K562 (cell line): ENCODE measurements at regions not wholly inside any gene's neighbourhood (a gene's known extent, or its start where the extent isn't known, plus 50 kb on each side); places are given as distances from the start of the nearest gene placed in this dataset.

Experiments used
- HDAC1 ChIP-seq, 2 experiments: fragments of 450-650 bp; IDR thresholded peaks; 2 replicates each; pipeline ENCODE4 v1.6.1; 2016 to 2017; ENCODE audit warnings: inconsistent platforms in 1 of 2, mild to moderate bottlenecking in 1 of 2, moderate library complexity in 1 of 2
- HLTF ChIP-seq: fragments of 450-650 bp; IDR thresholded peaks from 2 replicates; pipeline ENCODE4 v1.6.1; 2016
- KDM5B ChIP-seq: fragments of 200-600 bp; sonication (generic); IDR thresholded peaks from 2 replicates; pipeline ENCODE4 v1.6.1; 2012; ENCODE audit warnings: low read depth, mild to moderate bottlenecking, moderate library complexity, low read length, control low read depth, inconsistent platforms; ENCODE audit not compliant: insufficient replicate concordance
- NR1H2 ChIP-seq: sonication (generic); formaldehyde crosslinking; IDR thresholded peaks from 2 replicates; pipeline ENCODE4 v1.4.0; 2020; ENCODE audit warnings: mild to moderate bottlenecking, missing genetic modification reagents
- RBM22 ChIP-seq: fragments of 200-400 bp; formaldehyde crosslinking; IDR thresholded peaks from 2 replicates; pipeline ENCODE4 v1.6.1; 2018; ENCODE audit warnings: low read length, low read depth; ENCODE audit not compliant: poor library complexity, severe bottlenecking
- RNF2 ChIP-seq: sonication (generic); IDR thresholded peaks from 2 replicates; pipeline ENCODE4 v1.6.1; 2016
- TCF7L2 ChIP-seq: fragments of 150-350 bp; IDR thresholded peaks from 2 replicates; pipeline ENCODE4 v1.6.1; 2016; ENCODE audit warnings: low read depth, mild to moderate bottlenecking, low read length, moderate library complexity
- ZNF140 ChIP-seq: fragments of 250-450 bp; sonication (Bioruptor Pico); IDR thresholded peaks from 2 replicates; pipeline ENCODE4 v1.8.0; 2021; ENCODE audit warnings: moderate library complexity, mild to moderate bottlenecking, inconsistent platforms
- ZNF175 ChIP-seq: fragments of 200-800 bp; sonication (Bioruptor generic); IDR thresholded peaks from 2 replicates; pipeline ENCODE4 v1.6.1; 2016; ENCODE audit warnings: low read depth, mild to moderate bottlenecking, missing genetic modification characterization, missing compliant biosample characterization
- ZNF384 ChIP-seq: IDR thresholded peaks from 2 replicates; pipeline ENCODE4 v1.6.1; 2012; ENCODE audit warnings: low read depth, low read length, improper control_type of control experiment
- TF ChIP-seq, protein P1 (sequence below): sonication (generic); formaldehyde crosslinking; IDR thresholded peaks from 2 replicates; pipeline ENCODE4 v1.8.0; 2022; ENCODE audit warnings: mild to moderate bottlenecking, missing genetic modification reagents

DNA sequence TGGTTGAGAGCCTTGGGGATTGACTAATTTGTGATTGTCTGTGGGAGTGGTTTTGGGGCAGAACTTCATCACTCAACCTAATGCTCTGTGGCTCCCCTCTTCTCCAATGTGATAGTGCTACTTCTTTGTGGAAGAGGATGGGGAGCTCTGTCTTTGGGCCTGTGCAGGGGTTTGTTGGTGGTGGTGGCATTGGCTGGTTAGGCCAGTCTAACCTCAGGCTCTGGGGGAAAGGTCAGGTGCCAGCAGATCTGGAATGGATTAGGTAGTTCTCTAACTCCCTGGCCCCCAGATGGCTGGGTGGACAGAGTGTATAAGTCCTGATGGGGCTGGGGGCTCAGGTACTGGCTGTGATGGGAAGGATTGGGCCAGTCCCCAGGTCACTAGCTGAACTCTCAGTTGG lies 129.0 kb upstream of the CHD6 start (continued):
- TF ChIP-seq, protein P1, sequence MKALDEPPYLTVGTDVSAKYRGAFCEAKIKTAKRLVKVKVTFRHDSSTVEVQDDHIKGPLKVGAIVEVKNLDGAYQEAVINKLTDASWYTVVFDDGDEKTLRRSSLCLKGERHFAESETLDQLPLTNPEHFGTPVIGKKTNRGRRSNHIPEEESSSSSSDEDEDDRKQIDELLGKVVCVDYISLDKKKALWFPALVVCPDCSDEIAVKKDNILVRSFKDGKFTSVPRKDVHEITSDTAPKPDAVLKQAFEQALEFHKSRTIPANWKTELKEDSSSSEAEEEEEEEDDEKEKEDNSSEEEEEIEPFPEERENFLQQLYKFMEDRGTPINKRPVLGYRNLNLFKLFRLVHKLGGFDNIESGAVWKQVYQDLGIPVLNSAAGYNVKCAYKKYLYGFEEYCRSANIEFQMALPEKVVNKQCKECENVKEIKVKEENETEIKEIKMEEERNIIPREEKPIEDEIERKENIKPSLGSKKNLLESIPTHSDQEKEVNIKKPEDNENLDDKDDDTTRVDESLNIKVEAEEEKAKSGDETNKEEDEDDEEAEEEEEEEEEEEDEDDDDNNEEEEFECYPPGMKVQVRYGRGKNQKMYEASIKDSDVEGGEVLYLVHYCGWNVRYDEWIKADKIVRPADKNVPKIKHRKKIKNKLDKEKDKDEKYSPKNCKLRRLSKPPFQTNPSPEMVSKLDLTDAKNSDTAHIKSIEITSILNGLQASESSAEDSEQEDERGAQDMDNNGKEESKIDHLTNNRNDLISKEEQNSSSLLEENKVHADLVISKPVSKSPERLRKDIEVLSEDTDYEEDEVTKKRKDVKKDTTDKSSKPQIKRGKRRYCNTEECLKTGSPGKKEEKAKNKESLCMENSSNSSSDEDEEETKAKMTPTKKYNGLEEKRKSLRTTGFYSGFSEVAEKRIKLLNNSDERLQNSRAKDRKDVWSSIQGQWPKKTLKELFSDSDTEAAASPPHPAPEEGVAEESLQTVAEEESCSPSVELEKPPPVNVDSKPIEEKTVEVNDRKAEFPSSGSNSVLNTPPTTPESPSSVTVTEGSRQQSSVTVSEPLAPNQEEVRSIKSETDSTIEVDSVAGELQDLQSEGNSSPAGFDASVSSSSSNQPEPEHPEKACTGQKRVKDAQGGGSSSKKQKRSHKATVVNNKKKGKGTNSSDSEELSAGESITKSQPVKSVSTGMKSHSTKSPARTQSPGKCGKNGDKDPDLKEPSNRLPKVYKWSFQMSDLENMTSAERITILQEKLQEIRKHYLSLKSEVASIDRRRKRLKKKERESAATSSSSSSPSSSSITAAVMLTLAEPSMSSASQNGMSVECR (CRISPR knock-in tag), result no peak
- no peak for TF ChIP-seq ZNF175 (CRISPR knock-in tag)
- no peak for TF ChIP-seq NR1H2
- no peak for TF ChIP-seq TCF7L2
- TF ChIP-seq RNF2, result no peak
- TF ChIP-seq HDAC1 (IDR thresholded peaks at IDR 0.05), result no peak
- no peak for TF ChIP-seq ZNF140
- no peak for TF ChIP-seq ZNF384
- no peak for TF ChIP-seq RBM22
- TF ChIP-seq KDM5B, result no peak
- TF ChIP-seq HLTF, result no peak
